Esophagus squamous epithelium (tissue), 4 donors: ENCODE measurements at regions not wholly inside any gene's neighbourhood (a gene's known extent, or its start where the extent isn't known, plus 50 kb on each side); places are given as distances from the start of the nearest gene placed in this dataset.

ENCODE experiments used
- POLR2A ChIP-seq, 4 donors: fragments of 450-650 bp; IDR thresholded peaks; one replicate each; pipeline ENCODE4 v1.6.1; 2017; ENCODE audit warnings: antibody characterized with exemption in 4 of 4, mild to moderate bottlenecking in 4 of 4, moderate library complexity in 3 of 4
- TF ChIP-seq, protein P1 (sequence below), 6 experiments: fragments of 450-650 bp in 4 of 6; fragments of 200-600 bp in 2 of 6; sonication (generic) in 2 of 6; IDR thresholded peaks; one replicate each; pipeline ENCODE4 v1.5.1; 2016 to 2019; ENCODE audit warnings: antibody characterized with exemption in 6 of 6, mild to moderate bottlenecking in 4 of 6, moderate library complexity in 4 of 6

DNA sequence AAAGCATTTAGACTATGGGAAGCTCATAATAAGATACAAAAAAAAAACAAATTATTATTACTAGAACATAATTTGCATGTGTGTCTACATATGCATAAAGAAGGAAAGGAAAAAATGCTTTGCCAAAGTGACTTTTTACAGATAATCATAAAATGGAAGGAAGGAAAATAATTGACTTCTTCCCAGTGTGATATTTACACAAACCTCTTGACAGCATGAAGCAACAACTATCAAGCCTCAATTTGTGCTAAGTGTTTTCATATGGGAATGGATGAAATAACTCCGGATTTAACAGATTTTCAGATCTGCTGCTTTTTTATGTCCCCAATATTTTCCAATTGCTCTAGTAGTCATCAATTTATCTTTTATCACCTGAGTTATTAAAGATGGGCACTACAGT, 275.9 kb upstream of the REG3G start:
- TF ChIP-seq, protein P1, sequence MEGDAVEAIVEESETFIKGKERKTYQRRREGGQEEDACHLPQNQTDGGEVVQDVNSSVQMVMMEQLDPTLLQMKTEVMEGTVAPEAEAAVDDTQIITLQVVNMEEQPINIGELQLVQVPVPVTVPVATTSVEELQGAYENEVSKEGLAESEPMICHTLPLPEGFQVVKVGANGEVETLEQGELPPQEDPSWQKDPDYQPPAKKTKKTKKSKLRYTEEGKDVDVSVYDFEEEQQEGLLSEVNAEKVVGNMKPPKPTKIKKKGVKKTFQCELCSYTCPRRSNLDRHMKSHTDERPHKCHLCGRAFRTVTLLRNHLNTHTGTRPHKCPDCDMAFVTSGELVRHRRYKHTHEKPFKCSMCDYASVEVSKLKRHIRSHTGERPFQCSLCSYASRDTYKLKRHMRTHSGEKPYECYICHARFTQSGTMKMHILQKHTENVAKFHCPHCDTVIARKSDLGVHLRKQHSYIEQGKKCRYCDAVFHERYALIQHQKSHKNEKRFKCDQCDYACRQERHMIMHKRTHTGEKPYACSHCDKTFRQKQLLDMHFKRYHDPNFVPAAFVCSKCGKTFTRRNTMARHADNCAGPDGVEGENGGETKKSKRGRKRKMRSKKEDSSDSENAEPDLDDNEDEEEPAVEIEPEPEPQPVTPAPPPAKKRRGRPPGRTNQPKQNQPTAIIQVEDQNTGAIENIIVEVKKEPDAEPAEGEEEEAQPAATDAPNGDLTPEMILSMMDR (IDR thresholded peaks at IDR 0.05), result no peak
- TF ChIP-seq POLR2A (IDR thresholded peaks at IDR 0.05), result no peak
